Loucy (cell line): ENCODE measurements at regions not wholly inside any gene's neighbourhood (a gene's known extent, or its start where the extent isn't known, plus 50 kb on each side); places are given as distances from the start of the nearest gene placed in this dataset.
"Not testable (repeated sequence)": the region's sequence is repeated elsewhere in the genome, so short reads cannot be mapped to it uniquely, and the experiment has no call there.

Source experiments
- CTCF ChIP-seq: fragments of 200-600 bp; sonication (generic); conservative IDR thresholded peaks from 2 replicates; pipeline ENCODE4 v1.5.1; 2014; ENCODE audit warnings: mild to moderate bottlenecking, antibody characterized with exemption, low read length
- EZH2phosphoT487 ChIP-seq: fragments of 200-600 bp; IDR thresholded peaks from 2 replicates; pipeline ENCODE4 v1.6.1; 2018; ENCODE audit warnings: antibody characterized with exemption, mild to moderate bottlenecking, moderate library complexity, borderline replicate concordance

DNA sequence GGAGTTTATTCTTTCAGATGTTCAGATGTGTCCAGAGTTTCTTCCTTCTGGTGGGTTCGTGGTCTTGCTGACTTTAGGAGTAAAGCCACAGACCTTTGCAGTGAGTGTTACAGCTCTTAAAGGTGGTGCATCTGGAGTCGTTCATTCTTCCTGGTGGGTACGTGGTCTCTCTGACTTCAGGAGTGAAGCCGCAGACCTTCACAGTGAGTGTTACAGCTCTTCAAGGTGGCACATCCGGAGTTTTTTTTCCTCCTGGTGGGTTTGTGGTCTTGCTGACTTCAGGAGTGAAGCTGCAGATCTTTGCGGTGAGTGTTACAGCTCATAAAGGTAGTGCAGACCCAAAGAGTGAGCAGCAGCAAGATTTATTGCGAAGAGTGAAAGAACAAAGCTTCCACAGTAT lies 1263.2 kb downstream of the REEP3 start:
- TF ChIP-seq CTCF, EZH2phosphoT487: not testable (repeated sequence)
